HG02852 (cell line): ENCODE measurements at regions not wholly inside any gene's neighbourhood (a gene's known extent, or its start where the extent isn't known, plus 50 kb on each side); places are given as distances from the start of the nearest gene placed in this dataset.

Experiments
- ATAC-seq: cut with Tn5 transposase; IDR thresholded peaks from one replicate; pipeline ENCODE4 v1.9.1; 2021; ENCODE audit warnings: mild to moderate bottlenecking, moderate library complexity; ENCODE audit not compliant: unreplicated experiment

DNA sequence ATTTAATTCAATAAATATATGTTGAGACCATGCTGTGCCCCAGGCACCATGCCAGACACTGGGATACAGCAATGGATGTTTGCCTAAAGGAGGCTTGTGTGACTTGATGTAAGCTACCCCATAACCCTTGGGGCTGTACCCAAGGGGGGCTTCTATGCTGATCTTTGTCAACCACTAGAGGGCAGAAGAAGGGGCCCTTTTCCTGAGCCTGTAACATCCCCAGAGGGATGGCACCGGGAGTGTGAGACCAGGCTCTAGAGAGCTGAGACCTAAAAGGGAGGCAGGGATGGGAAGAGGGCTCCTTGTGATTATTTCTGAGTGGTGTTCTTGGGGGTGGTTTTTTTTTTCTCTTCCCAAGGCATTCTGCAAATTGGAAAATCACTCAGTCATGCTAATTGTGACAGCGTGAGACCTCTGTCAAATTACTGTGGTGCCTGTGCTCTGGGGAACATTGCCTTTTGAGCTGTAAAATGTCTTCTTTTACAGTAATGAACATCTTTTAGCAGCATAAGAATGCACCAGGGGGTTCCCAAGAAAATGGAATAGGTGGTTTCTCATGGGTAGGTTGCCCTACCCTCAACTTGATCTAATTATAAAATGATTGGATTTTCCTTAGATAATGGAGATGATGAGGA, 138.7 kb upstream of the SLC24A3 start:
- ATAC-seq: no peak

DNA sequence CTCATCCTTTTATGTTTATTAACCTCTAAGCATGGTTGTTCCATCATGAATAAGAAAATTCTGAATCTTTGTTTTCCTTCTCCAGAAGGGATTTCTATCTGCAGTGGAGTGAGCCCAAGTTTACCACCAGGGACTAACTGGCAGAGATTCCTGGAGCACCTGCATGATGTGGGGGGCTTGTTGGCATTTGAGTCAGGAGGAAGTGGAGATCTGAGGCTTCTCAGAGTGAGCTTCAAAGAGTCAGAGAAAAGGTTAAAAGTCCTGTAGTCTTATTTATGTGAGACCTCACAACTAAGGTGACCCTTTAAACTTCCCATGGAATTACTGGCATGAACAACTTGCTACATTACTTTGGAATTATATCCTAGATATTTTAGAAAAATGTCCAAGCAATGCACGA, 138.1 kb upstream of the SLC24A3 start:
- ATAC-seq: no peak

DNA sequence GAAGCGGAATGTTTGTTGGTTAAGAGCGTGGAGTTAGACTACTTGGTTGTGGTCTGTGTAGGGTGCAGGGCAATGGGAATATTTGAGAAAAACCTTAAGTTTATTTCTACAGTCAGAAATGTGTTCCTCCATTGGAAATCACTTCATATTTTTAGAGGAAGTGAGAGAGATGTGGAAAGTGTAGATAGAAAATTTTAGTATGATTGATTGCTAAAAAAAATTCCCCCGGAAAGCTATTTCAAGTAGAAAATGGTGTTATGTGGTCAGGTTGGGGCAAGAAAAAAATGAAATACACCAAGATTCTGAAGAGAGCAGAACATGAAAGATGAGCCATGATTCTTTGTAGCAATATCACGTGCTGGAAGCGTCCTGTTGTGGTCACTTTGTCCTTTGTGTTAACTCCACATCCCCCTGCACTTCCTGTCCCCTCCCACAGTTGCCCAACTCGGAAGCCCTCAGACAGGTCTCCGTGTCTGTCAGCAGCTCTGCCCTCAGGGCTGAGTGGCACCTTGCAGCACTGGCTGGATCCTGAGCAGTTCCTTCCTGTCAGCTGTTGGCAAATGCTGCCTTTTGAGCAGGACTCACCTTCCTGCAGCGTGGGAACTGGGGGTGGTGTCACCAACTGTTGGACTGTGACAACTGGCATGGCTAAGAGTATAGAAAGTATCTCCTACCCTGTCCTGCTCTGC, 137.5 kb upstream of the SLC24A3 start:
- no peak for ATAC-seq

DNA sequence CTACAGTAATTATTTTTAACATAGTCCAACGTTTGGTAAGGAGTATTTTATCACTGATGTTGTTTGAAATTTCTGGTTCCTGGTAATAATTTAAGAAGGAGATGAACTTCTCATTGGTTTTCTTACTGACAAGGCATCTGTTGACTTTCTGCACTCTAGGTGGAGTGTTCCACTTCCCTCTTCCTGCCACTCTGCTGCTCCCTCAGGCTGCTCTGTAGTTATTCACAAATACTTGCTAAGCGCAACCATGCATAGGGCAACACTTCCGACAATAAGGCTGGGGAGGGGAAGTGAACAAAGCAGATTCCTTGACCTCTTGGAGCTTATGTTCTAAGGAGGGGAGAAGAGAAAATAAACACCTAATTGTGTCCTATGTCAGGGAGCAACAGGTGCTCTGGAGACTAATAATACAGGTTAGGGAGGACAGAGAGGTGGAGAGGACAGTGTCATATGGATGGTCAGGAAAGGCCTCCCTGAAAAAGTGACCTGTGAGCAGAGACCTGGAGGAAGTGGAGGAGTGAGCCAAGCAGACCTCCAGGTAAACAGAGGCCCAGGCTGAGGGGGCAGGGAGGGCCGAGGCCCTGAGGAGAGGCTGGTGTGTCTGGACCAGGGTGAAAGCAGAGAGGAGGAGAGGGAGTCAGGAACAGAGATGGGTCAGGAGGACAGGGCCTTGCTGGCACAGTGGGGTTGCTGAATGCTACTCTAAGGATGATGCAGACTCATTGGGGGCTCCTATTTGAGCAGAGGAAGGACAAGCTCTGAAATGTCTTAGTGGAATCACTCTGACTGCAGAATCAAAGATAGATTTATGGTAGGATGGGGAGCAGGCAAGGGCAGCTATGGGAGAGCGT, 134.8 kb upstream of the SLC24A3 start:
- no peak for ATAC-seq

DNA sequence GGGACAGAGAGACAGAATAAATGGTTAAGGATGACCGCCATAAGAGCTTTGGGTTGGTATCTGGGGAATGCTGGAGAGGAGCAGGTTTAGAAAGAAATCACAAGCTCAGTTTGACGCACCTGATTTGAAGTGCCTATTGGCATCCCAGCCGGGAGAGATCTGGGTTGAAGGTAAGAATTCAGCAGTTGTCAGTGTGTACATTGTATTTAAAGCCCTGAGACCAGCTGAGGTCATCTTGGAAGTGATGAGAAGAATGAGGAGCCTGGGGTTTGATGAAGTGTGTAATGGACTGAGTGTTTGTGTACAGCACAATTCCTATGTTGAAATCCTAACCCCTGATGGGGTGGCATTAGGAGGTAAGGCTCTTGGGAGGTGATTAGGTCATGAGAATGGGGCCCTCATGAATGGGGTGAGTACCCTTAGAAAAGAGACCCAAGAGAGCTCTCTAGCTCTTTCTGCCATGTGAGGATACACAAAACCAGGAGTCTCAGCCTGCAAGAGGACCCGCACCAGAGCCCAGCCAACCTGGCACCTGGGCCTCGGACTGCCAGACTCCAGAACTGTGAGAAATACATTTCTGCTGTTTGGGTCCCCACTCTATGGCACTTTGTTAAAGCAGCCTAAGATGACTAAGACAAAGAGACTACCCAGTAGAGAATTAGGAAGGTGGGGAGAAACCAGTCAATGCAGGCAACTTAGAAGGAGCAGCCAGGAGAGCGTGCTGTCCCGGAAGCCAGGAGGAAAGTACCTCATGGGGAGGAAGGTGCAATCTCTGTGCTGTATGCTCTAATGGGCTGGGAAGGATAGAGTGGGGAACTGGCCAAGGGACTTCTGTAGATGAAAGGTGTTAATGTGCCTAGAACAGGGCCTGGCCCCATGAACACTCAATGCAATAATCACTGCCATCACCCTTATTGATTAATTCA, 133.7 kb upstream of the SLC24A3 start:
- ATAC-seq: no peak

DNA sequence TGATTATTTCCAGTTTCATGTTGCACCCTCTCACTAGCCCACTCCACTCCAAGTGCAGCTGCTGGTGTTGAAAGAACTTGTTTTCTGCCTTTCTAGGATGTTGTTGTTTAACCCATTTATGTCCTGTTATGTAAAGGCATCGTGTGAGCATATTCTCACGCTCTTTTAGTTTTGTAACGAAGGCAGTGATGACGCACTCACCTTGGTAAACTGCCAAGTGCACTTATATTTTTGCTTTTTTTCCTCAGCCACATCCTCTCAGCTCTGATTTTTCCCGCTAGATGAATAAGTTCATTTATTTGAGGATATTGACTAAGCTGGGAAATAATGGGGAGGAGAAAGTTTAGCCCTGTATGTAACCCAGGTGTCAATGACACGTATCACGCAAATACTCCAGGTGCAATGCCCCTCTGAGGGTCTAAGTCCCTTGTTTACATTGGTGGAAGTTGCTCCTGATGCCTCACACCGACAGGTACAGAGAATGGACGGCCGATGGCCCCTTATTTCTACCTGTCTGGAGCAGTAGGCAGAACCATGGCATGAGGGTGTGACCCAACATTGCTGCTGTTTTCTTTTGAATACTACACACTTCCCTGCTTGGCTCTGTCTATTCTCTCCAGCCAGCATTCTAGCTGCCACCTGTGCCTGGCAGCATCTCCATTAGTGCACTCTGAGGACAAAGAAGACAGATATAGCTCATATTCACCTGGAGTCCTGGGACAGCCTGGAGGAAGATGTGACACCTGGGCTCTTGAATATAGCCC, 132.7 kb upstream of the SLC24A3 start:
- ATAC-seq: no peak

DNA sequence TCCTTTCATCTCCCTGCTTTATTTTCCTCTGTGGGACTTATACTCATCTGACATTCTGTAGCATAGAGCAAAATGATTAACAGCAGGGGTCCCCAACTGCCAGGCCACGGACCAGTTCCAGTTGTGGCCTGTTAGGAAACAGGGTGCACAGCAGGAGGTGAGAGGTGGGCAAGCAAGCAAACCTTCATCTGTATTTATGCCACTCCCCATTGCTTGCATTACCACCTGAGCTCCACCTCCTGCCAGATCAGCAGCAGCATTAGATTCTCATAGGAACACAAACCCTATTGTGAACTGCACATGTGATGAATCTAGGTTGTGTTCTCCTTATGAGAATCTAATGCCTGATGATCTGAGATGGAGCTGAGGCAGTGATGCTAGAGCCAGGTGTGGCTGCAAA, 130.5 kb upstream of the SLC24A3 start:
- ATAC-seq: no peak

DNA sequence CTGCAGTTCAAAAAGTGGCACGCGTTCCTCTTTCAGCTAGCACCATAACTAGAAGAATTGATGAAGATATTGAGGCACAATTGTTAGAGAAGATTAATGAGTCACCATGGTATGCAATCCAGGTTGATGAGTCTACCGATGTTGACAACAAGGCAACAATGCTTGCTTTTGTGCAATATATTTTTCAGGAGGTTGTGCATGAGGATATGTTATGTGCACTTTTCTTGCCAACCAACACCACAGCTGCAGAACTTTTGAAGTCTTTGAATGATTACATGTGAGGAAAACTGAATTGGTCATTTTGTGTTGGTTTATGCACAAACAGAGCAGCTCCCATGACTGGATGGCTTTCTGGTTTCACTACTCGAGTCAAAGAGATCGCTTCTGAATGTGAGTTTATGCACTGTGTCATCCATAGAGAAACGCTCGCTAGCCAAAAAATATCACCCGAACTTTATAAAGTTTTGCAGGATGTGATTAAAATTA, 129.3 kb upstream of the SLC24A3 start:
- ATAC-seq: no peak

DNA sequence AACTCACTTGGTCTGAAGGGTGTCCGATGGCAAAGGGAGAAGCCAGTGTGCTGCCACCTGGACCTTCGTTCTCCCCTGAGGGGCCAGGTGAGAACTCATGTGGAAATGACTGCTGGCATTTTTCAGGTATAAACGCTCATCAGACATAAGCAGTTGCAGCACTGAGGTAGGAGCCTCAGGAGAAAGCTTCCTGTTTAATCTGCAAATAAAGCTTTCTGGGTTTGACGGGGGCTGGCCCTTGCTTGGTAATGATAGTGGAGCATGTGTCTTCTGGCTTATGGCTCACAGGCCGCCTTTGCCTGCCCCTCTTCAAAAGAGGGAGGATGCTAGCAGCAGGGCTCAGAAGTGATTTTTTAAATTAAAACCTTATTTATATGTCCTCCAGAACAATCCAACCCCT, 122.1 kb upstream of the SLC24A3 start:
- ATAC-seq: no peak

DNA sequence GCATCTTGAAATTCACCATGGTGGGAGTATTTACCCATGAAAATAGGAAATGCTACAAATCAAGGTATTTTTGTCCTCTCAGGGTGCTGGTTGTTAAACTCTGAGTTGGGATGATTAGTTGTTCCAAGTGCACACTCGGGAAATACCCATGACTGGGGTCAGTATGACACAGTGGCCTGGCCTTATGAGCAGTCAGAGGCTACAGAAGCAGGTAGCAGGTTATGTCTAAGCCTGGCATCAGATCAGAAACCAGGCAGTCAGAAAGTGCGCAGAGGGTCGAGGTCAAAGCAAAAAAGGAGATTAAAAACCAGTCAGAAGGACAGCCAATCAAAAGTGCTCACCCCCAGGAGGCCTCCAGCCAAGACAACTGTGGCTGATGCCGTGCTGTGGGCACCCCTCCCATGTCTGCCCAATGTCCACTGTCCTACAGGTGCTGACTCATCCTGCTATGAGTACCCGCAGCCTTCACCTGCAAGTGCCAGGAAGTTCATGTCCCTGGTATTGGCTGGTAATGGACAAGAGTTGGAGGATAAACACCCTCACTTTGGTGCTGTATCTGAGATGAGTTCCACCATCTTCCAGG, 117.4 kb upstream of the SLC24A3 start:
- no peak for ATAC-seq

DNA sequence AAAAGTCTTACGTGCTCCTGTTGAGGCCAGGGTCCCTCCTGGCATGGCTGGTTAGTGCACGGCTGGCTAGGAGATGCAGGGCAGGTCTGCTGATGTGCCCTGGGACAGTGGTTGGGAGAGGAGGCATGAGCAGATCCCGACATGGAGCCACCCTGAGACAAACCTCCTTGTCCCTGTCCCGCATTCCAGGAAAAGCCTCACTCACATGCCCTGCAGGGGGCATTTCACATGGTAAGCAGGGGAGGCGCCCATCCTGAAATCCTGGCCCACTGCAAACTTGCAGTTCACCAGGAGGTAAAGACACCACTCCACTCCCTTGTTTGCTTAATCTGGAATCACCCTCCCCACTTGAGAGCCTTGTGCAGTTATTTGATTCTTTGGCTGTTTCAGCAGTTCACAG, 116.7 kb upstream of the SLC24A3 start:
- no peak for ATAC-seq

DNA sequence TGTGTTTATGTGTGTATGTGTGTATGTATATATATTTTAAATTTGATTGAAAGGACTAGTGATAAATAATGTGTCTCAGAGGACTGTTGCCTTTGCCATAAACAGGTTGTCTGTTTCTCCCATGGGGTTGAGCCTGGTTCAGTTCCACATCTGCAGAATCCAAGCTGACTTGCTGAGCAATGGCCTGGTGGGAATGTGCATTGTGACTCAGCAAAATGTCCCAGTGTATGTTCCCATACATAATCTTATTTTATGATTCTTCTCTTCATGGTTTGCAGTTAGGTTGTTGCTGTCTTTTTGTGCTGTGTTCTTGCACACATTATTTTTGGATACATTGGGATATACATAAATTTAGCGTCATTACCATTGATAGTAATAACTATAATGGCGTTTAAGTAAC, 115.6 kb upstream of the SLC24A3 start:
- ATAC-seq: no peak

DNA sequence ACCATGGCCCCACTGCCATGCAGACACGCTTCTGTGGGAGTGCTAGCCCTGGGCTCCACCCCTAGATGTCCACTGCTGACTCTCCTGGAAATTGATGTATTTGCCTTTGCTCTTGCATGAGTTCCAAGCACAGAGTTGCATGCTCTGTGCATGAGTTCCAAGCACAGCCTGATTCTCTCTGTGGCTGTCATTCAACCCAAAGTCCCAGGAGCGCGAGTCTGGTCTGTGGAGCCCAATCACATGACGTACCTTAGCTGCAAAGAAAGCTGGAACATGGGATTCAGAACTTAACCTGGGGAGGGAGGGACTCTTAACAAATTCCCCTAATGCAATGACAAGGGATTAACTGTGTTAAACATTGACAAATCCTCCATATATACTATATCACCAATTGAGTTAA, 114.3 kb upstream of the SLC24A3 start:
- ATAC-seq: no peak

DNA sequence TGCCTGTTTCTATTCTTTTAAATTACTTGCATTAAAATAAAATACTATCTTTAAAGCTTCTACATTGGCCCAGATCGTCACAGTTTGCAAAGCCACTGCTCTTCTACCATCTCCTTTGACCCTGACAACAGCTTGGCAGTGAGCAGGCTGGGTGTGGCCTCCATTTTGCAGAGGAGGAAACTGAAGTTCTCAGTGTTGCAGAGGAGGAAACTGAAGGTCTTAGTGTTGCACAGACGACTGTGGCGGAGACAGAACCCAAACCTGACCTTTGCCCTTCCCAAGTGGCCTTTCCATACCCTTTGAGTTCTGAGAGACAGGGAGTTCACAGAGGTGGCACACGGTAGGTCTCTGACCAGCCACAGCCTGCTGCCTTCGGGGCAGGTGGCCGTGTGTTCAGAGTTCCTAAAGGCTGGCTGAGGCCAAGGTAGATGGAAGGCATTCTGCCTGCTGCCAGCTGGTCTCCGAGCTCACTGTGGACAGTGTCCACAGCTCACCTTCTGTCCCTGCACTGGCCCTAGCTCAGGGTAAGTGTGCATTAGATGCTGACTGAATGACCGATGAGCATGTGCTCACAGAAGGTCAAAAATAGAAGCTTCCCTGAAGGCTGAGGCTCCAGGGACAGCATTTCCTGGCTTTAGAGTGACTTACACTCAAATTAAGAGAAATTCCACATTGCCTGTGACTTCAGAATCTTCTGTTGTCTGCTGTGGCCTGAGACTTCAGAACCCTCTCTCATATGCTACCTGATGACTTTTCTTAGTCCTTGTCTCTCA, 113.5 kb upstream of the SLC24A3 start:
- no peak for ATAC-seq

DNA sequence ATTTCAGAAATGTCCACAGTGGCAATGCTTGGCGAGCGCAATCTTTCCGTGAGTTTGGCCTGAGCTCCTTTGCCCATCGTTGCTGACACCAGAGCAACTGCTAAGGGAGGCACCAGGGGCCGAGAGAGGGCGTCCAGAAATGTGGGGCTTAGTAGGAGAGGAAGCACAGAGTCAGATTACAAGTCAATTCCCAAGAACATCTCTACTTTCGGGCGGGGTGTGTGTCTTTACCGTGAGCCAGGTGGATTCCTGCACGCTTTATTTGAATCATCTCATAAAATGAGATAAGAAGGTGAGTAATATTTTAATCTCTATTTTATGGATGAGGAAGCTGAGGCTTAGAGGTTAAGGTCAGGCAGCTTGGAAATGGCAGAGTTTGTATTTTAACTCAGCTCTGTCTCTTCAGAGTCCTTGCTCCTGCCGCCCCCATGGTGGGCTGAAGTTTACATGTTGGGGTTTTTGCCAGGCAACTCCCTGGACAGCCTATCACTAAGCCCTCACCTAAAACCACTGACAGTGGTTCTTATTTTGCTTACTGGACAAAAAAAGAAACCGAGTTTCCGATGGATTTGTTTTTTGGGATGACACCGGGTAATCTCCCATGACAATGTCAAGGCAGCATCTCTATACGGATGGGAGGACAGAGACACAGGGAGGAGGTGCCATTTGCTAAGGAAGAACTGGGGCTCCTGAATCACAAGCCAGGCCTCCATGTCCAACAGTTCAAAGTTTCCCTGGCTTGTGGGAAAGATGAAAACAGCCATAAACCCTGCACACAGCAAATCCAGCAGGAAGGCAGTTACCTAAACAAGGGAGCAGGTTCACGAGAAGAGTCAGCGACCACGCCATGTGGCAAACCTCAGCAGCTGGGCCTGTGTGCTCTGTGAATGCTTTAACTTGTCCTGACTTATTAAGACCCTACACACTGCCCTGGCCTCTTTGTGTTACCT, 112.6 kb upstream of the SLC24A3 start:
- ATAC-seq: no peak

DNA sequence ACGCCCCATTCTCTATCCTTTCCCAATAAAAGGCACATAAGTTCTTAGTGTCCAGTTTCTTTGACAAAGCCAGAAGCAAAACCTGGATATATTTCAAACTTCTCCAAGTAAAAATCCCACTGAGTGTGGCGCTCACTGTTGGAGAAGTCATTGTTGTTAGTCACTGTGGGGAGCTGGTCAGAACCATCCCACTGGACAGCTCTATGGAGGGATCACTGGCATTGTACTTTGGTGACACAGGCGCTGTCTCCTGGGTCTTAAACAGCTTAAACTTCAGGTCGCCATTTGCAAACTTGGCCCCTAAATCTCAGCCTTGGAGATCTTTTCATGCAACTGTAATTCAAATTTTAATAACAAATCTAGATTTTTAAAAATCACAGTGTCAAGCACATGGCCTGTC, 111.5 kb upstream of the SLC24A3 start:
- ATAC-seq: no peak

DNA sequence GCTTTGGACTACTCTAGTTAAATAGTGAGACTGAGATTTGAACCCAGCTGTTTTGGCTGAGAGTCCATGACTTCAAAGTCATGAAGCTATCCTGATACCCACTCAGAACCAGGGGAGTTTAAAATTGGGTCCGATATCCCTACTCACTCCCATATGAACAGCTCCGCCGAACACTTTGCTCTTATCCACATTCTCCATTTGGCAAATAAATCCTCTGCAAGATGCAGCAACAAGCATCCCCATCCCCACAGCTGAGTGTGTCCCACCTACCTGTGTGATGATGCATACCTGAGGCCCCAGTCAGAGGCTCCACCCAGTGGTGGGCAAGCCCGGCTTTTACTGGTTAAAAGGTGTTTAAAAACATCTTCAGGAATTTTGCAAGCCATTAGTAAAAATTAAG, 108.3 kb upstream of the SLC24A3 start:
- ATAC-seq: no peak

DNA sequence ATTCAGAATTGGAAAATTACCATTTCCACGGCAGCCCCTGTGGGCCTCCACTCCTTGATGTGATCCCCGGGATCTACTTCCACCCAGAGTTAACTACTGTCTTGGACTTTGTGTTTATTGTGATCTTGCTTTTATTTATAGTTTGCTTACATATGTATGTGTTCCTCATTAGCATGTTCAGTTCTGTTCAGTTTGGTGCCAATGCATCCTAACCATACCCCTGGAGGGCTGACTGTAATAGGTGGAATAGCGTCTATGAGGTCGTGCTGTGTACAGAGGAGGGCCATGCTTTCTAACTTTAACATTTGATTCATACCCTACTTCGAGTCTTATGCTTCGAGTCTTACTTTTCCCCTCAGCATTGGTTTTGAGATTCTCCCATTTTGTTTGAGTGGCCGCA, 104.3 kb upstream of the SLC24A3 start:
- ATAC-seq: no peak
